Breast epithelium (tissue), 4 donors: ENCODE measurements at regions not wholly inside any gene's neighbourhood (a gene's known extent, or its start where the extent isn't known, plus 50 kb on each side); places are given as distances from the start of the nearest gene placed in this dataset.

Experiments
- DNase-seq, 2 donors: peaks; one replicate each; pipeline ENCODE4 v3.0.0-alpha.2; 2019; ENCODE audit warnings: low spot score in 2 of 2
- H3K27ac ChIP-seq, 2 donors: fragments of 200-600 bp; sonication (generic) in 1 of 2; one replicate each; pipeline ENCODE4 v1.5.1; 2016 to 2019; ENCODE audit warnings: mild to moderate bottlenecking in 1 of 2
- H3K27me3 ChIP-seq, 2 donors: fragments of 200-600 bp; sonication (generic) in 1 of 2; one replicate each; pipeline versions ENCODE4 v1.5.1 to v1.6.0; 2017 to 2019; ENCODE audit warnings: control low read depth in 1 of 2, mild to moderate bottlenecking in 1 of 2
- H3K36me3 ChIP-seq: fragments of 200-600 bp; one replicate; pipeline ENCODE4 v1.5.1; 2019
- H3K4me1 ChIP-seq, 2 donors: fragments of 200-600 bp; sonication (generic); one replicate each; pipeline ENCODE4 v1.5.1; 2016 to 2019; ENCODE audit warnings: control low read depth in 1 of 2
- H3K4me3 ChIP-seq, 3 donors: fragments of 200-600 bp; sonication (generic); 1 replicate in 2 of 3; 2 replicates in 1 of 3; pipeline ENCODE4 v1.5.1; 2016 to 2019; ENCODE audit warnings: mild to moderate bottlenecking in 3 of 3, moderate library complexity in 2 of 3
- H3K9me3 ChIP-seq, 2 donors: fragments of 200-600 bp; sonication (generic) in 1 of 2; one replicate each; pipeline ENCODE4 v1.5.1; 2016 to 2019; ENCODE audit warnings: control low read depth in 1 of 2
- CTCF ChIP-seq, 3 donors: fragments of 450-650 bp; IDR thresholded peaks; one replicate each; pipeline ENCODE4 v1.5.1; 2016 to 2017; ENCODE audit warnings: antibody characterized with exemption in 3 of 3, mild to moderate bottlenecking in 3 of 3, moderate library complexity in 3 of 3
- POLR2A ChIP-seq: fragments of 450-650 bp; IDR thresholded peaks from one replicate; pipeline ENCODE4 v1.6.1; 2016; ENCODE audit warnings: antibody characterized with exemption, mild to moderate bottlenecking, moderate library complexity
- POLR2AphosphoS5 ChIP-seq, 3 donors: sonication (generic); formaldehyde crosslinking; IDR thresholded peaks; one replicate each; pipeline ENCODE4 v1.6.1; 2017; ENCODE audit warnings: antibody characterized with exemption in 3 of 3
- intact Hi-C: fragments of 100-400 bp; cut with DNase I; formaldehyde crosslinking; loops from one replicate; pipeline ENCODE4 v1.15.1; 2023; ENCODE audit warnings: low total_unique reads

DNA sequence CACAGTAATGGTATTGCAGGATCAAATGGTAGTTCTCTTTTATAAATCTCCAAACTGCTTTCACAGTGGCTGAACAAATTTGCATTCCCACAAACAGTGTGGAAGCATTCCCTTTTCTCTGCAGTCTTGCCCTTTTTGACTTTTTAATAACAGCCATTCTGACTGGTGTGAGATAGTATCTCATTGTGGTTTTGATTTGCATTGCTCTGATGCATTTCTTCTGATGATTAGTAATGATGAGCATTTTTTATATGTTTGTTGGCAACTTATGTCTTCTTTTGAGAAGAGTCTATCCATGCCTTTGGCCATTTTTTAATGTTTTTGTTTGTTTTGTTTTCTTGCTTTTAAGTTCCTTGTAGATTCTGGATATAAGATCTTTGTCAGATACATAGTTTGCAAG, 316.1 kb upstream of the TMCO5A start:
- no peaks in the 10 kb centered on the region for H3K27me3 ChIP-seq
- TF ChIP-seq CTCF (IDR thresholded peaks at IDR 0.05) (no peak), POLR2A (no peak), POLR2AphosphoS5 (IDR thresholded peaks at IDR 0.05) (no peak)

DNA sequence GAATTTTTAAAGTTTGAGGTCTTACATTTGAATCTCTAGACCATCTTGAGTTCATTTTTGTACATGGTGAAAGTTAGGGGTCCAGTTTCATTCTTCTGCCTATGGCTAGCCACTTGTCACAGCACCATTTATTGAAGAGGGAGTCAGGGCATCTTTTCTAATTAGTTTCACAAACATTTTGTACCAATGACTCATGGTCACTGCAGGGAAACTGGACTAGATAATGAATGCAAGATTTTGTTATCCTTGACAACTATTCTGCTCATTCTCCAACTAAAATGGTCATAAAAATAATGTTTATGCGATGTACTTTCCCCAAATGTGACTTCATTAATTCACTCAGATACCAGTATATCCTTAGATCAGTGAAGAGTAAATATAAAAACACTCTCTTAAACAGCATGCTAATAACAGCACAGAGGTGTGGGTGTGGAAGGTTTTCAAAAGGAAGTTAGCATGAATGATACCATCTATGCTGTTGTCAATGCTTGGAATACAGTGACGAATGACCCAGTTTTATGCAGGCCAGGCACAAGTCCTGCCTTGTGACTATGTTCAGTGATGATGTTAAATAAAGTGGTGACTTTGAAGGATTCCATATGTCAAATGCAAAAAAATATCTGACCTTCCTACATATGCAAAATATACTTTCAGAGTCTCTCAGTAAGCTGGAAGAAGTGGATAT, 314.9 kb upstream of the TMCO5A start:
- no peak for DNase-seq
- Histone ChIP-seq H3K4me1 (no peaks in the 10 kb centered on the region), H3K27ac (no peak overlapping the region), H3K4me3 (no peak overlapping the region), H3K9me3 (no peaks in the 10 kb centered on the region), H3K27me3 (no peaks in the 10 kb centered on the region), H3K36me3 (no peaks in the 10 kb centered on the region)
- TF ChIP-seq POLR2AphosphoS5 (IDR thresholded peaks at IDR 0.05) = no peak
- TF ChIP-seq POLR2A = no peak
- no peak for TF ChIP-seq CTCF (IDR thresholded peaks at IDR 0.05)
- intact Hi-C loops = no loop called here

More for the DNA sequence above, 316.1 kb upstream of the TMCO5A start:
- no peak for DNase-seq
- H3K27ac ChIP-seq = no peak overlapping the region
- no peak overlapping the region for H3K4me3 ChIP-seq
- no peaks in the 10 kb centered on the region for H3K9me3 ChIP-seq
- intact Hi-C loops = no loop called here
- H3K4me1 ChIP-seq = no peaks in the 10 kb centered on the region
- H3K36me3 ChIP-seq = no peaks in the 10 kb centered on the region

DNA sequence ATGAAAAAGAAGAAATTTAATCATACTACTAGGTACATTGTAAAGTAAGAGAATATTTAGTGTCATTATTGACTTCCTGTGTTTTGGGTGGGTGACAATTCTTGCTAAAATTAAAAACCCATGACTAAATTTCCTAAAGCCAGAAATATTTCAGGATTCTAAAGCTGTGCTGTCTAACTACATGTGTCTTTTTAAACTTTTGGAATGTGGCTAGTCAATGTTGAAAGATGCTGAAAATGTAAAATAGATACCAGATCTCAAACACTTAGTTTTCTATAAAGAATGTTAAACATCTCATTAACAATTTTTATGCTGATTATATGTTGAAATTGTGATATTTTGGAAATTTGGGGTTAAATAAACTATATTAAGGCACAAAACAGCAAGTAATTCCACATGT, 308.9 kb upstream of the TMCO5A start:
- intact Hi-C loops = no loop called here
- Histone ChIP-seq H3K4me3 (no peak overlapping the region), H3K27me3 (no peaks in the 10 kb centered on the region), H3K4me1 (no peaks in the 10 kb centered on the region), H3K9me3 (no peaks in the 10 kb centered on the region), H3K36me3 (no peaks in the 10 kb centered on the region), H3K27ac (no peak overlapping the region)
- DNase-seq = no peak
- TF ChIP-seq CTCF (IDR thresholded peaks at IDR 0.05) (no peak), POLR2AphosphoS5 (IDR thresholded peaks at IDR 0.05) (no peak), POLR2A (no peak)

DNA sequence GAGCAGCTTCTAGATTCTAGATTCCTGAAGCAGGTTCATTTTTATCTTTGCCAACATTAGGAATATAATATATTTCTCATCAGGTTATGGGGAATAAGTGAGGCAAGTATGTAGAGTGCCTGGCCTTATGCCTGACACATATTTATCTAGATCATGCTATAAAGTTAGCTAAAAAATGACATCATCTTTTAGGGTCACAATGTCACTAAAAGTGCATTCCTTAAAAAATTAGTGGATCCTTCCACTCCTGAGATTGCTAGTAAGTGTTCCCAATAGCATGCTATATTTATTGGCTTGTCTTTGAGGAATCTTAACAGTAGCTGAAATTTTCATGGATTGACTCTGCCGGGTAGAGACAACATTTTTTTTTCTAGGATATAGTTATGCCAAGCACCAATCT, 305.9 kb upstream of the TMCO5A start:
- Histone ChIP-seq H3K36me3 (no peaks in the 10 kb centered on the region), H3K9me3 (no peaks in the 10 kb centered on the region), H3K27ac (no peak overlapping the region), H3K27me3 (no peaks in the 10 kb centered on the region), H3K4me3 (no peak overlapping the region), H3K4me1 (no peaks in the 10 kb centered on the region)
- no peak for DNase-seq
- no peak for TF ChIP-seq POLR2A
- no peak for TF ChIP-seq POLR2AphosphoS5 (IDR thresholded peaks at IDR 0.05)
- no peak for TF ChIP-seq CTCF (IDR thresholded peaks at IDR 0.05)
- intact Hi-C loops = no loop called here

GRCh38 chr15:37636736-37637135, 297.7 kb upstream of the TMCO5A start:
- intact Hi-C loops = no loop called here
- Histone ChIP-seq H3K9me3 (no peaks in the 10 kb centered on the region), H3K4me1 (no peaks in the 10 kb centered on the region), H3K27ac (no peak overlapping the region), H3K4me3 (no peak overlapping the region), H3K27me3 (no peaks in the 10 kb centered on the region), H3K36me3 (no peaks in the 10 kb centered on the region)
- no peak for TF ChIP-seq POLR2A
- TF ChIP-seq POLR2AphosphoS5 (IDR thresholded peaks at IDR 0.05) = no peak
- TF ChIP-seq CTCF (IDR thresholded peaks at IDR 0.05) = no peak
- no peak for DNase-seq
